Natural killer cell (primary cell): ENCODE measurements at regions not wholly inside any gene's neighbourhood (a gene's known extent, or its start where the extent isn't known, plus 50 kb on each side); places are given as distances from the start of the nearest gene placed in this dataset.

Source experiments
- ATAC-seq, 3 donors: fragments of 150-1000 bp in 2 of 3; fragments of 200-7000 bp in 1 of 3; cut with Tn5 transposase; 1 replicate in 1 of 3; 2 replicates in 2 of 3; pipeline ENCODE4 v1.10.0; 2021; ENCODE audit warnings: mild to moderate bottlenecking in 2 of 3, moderate library complexity in 2 of 3
- DNase-seq, 2 donors: peaks; one replicate each; pipeline versions ENCODE4 v3.0.0 to v3.0.0-alpha.2; 2013 to 2021; ENCODE audit warnings: mixed read lengths in 1 of 2
- H3K27ac ChIP-seq: one replicate; pipeline ENCODE4 v1.5.1; 2013; ENCODE audit warnings: mild to moderate bottlenecking, low read length
- H3K27me3 ChIP-seq: one replicate; pipeline ENCODE4 v1.6.1; 2013; ENCODE audit warnings: low read length; ENCODE audit not compliant: control insufficient read depth, insufficient read depth
- H3K36me3 ChIP-seq: one replicate; pipeline ENCODE4 v1.6.1; 2013; ENCODE audit warnings: low read length; ENCODE audit not compliant: control insufficient read depth, insufficient read depth
- H3K4me1 ChIP-seq: one replicate; pipeline ENCODE4 v1.6.1; 2013; ENCODE audit warnings: low read length; ENCODE audit not compliant: control insufficient read depth, insufficient read depth
- H3K4me3 ChIP-seq: one replicate; pipeline ENCODE4 v1.5.1; 2013; ENCODE audit warnings: low read length
- H3K9me3 ChIP-seq: one replicate; pipeline ENCODE4 v1.6.1; 2013; ENCODE audit warnings: low read length; ENCODE audit not compliant: control insufficient read depth, insufficient read depth
- H3K27ac Mint-ChIP-seq, 2 donors: one replicate each; pipeline ENCODE4 v1.8.0; 2022; ENCODE audit warnings: mild to moderate bottlenecking in 2 of 2, mixed read lengths in 2 of 2, moderate library complexity in 1 of 2
- H3K27me3 Mint-ChIP-seq, 2 donors: one replicate each; pipeline ENCODE4 v1.8.0; 2022; ENCODE audit warnings: low read depth in 2 of 2, mixed read lengths in 2 of 2
- H3K36me3 Mint-ChIP-seq: one replicate; pipeline ENCODE4 v1.8.0; 2022; ENCODE audit warnings: mixed read lengths
- H3K4me1 Mint-ChIP-seq, 2 donors: one replicate each; pipeline ENCODE4 v1.8.0; 2022; ENCODE audit warnings: mixed read lengths in 2 of 2
- H3K4me3 Mint-ChIP-seq: one replicate; pipeline ENCODE4 v1.8.0; 2022; ENCODE audit warnings: mild to moderate bottlenecking, moderate library complexity, mixed read lengths
- H3K9me3 Mint-ChIP-seq, 2 donors: one replicate each; pipeline ENCODE4 v1.8.0; 2022; ENCODE audit warnings: mixed read lengths in 2 of 2
- WGBS: methylation state at CpG from one replicate; pipeline ENCODE4 v1.1.7; 2013; ENCODE audit warnings: missing lambda C conversion rate; ENCODE audit not compliant: insufficient coverage; 5-methylcytosine and 5-hydroxymethylcytosine counted together
- intact Hi-C: fragments of 100-400 bp; cut with micrococcal nuclease; formaldehyde crosslinking; loops from one replicate; pipeline ENCODE4 v1.14.2; 2022
- TF ChIP-seq, protein P1 (sequence below): fragments of 200-600 bp; IDR thresholded peaks from one replicate; pipeline ENCODE4 v1.8.0; 2022; ENCODE audit warnings: antibody characterized with exemption

DNA sequence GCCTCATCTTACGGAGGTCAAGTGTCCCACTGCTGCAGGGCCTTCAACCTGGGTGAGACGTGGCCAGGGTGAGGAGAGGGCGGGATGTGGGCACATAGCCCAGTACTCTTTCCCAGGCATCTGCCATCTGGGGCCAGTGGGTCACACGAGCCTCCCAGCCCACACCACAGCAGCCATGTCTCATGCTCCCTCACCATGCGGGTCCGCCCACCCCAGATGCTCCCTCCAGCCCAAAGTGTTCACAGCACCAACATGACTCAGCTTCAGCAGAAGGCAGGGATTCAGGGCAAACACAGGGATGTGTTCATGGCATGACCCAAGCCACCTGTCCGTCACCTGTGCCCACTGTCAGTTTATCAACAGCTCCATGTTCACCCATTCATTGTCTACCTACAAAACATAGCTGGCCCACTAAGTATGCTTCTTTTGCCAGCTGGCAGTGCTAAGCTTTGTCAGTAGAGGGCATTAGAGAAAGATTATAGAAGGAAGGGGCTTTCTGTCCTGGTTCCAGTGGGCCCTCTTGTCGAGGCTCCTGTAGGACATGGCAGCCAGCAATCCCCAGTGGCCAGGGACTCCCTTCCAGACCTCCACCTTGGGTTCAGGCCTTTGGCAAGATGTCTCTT lies 109.2 kb downstream of the FOXF2 start:
- H3K4me1 ChIP-seq = no peaks in the 10 kb centered on the region
- no peaks in the 10 kb centered on the region for H3K9me3 ChIP-seq
- Mint-ChIP-seq H3K36me3 (no peaks in the 10 kb centered on the region), H3K9me3 (no peaks in the 10 kb centered on the region), H3K4me3 (no peak overlapping the region), H3K4me1 (no peaks in the 10 kb centered on the region), H3K27ac (no peak overlapping the region), H3K27me3 (peaks cover 5 to 24% of the 10 kb centered on the region in 2 donors)
- H3K36me3 ChIP-seq = no peaks in the 10 kb centered on the region
- no peaks in the 10 kb centered on the region for H3K27me3 ChIP-seq
- ATAC-seq (no peak), DNase-seq (no peak)
- WGBS = 88% methylated on average over 7 of the region's 8 CpGs
- intact Hi-C loops = no loop called here
- TF ChIP-seq, protein P1, sequence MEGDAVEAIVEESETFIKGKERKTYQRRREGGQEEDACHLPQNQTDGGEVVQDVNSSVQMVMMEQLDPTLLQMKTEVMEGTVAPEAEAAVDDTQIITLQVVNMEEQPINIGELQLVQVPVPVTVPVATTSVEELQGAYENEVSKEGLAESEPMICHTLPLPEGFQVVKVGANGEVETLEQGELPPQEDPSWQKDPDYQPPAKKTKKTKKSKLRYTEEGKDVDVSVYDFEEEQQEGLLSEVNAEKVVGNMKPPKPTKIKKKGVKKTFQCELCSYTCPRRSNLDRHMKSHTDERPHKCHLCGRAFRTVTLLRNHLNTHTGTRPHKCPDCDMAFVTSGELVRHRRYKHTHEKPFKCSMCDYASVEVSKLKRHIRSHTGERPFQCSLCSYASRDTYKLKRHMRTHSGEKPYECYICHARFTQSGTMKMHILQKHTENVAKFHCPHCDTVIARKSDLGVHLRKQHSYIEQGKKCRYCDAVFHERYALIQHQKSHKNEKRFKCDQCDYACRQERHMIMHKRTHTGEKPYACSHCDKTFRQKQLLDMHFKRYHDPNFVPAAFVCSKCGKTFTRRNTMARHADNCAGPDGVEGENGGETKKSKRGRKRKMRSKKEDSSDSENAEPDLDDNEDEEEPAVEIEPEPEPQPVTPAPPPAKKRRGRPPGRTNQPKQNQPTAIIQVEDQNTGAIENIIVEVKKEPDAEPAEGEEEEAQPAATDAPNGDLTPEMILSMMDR = no peak
- no peak overlapping the region for H3K27ac ChIP-seq
- no peak overlapping the region for H3K4me3 ChIP-seq

DNA sequence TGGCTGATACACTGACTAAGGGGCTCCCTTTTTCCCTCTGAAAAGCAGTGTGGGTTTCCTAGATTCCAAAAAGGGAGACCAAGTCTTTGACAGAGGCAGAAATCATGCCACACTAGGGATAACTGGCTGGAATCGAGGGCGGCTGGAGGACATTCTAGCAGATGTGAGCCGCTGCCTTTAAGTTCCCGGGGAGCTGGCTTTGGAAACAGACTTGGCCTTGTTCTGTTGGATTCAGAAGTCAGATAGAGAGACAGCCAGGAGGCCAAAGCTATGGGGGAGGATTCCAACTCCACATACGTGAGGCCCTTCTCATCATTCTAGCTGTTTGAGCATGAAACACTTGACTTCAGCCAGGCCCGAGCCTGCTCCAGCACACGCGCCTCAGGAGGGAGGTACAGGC lies 109.9 kb upstream of the FOXC1 start:
- DNase-seq (no peak), ATAC-seq (no peak)
- Histone ChIP-seq H3K4me3 (no peak overlapping the region), H3K27me3 (no peaks in the 10 kb centered on the region), H3K36me3 (no peaks in the 10 kb centered on the region), H3K9me3 (no peaks in the 10 kb centered on the region), H3K27ac (no peak overlapping the region), H3K4me1 (no peaks in the 10 kb centered on the region)
- H3K27me3 Mint-ChIP-seq = peaks cover 5 to 32% of the 10 kb centered on the region in 2 donors
- no peak overlapping the region for H3K27ac Mint-ChIP-seq
- H3K4me3 Mint-ChIP-seq = no peak overlapping the region
- WGBS = 93% methylated on average over 8 of the region's 8 CpGs
- no peaks in the 10 kb centered on the region for H3K9me3 Mint-ChIP-seq
- H3K36me3 Mint-ChIP-seq = no peaks in the 10 kb centered on the region
- TF ChIP-seq, protein P1 = no peak
- H3K4me1 Mint-ChIP-seq = no peaks in the 10 kb centered on the region
- intact Hi-C loops = no loop called here

GRCh38 chr6:1500913-1501312 lies 108.8 kb upstream of the FOXC1 start:
- whole genome bisulfite sequencing = 58% methylated on average over 11 of the region's 11 CpGs
- Histone ChIP-seq H3K36me3 (no peaks in the 10 kb centered on the region), H3K4me1 (no peaks in the 10 kb centered on the region), H3K4me3 (no peak overlapping the region), H3K27ac (no peak overlapping the region), H3K9me3 (no peaks in the 10 kb centered on the region), H3K27me3 (no peaks in the 10 kb centered on the region)
- Mint-ChIP-seq H3K9me3 (no peaks in the 10 kb centered on the region), H3K4me1 (no peaks in the 10 kb centered on the region), H3K4me3 (no peak overlapping the region), H3K36me3 (no peaks in the 10 kb centered on the region), H3K27ac (no peak overlapping the region), H3K27me3 (peaks cover 7 to 38% of the 10 kb centered on the region in 2 donors)
- ATAC-seq (no peak), DNase-seq (no peak)
- intact Hi-C loops = no loop called here
- TF ChIP-seq, protein P1 = no peak

GRCh38 chr6:1502041-1502440 lies 107.7 kb upstream of the FOXC1 start:
- peaks cover 16 to 38% of the 10 kb centered on the region in 2 donors for H3K27me3 Mint-ChIP-seq

More at GRCh38 chr6:1502041-1502440, 107.7 kb upstream of the FOXC1 start:
- H3K36me3 Mint-ChIP-seq = no peaks in the 10 kb centered on the region
- H3K4me3 Mint-ChIP-seq = no peak overlapping the region
- no peaks in the 10 kb centered on the region for H3K9me3 ChIP-seq
- 86% methylated on average over 7 of the region's 7 CpGs for WGBS
- no peaks in the 10 kb centered on the region for H3K36me3 ChIP-seq
- H3K27me3 ChIP-seq = no peaks in the 10 kb centered on the region
- DNase-seq (no peak), ATAC-seq (no peak)
- intact Hi-C loops = no loop called here
- H3K27ac ChIP-seq = no peak overlapping the region
- H3K4me3 ChIP-seq = no peak overlapping the region
- no peaks in the 10 kb centered on the region for H3K4me1 Mint-ChIP-seq
- H3K4me1 ChIP-seq = no peaks in the 10 kb centered on the region
- H3K27ac Mint-ChIP-seq = no peak overlapping the region
- TF ChIP-seq, protein P1 = no peak
- H3K9me3 Mint-ChIP-seq = no peaks in the 10 kb centered on the region
